ENCODE measurements at regions not wholly inside any gene's neighbourhood (a gene's known extent, or its start where the extent isn't known, plus 50 kb on each side); places are given as distances from the start of the nearest gene placed in this dataset.

DNA sequence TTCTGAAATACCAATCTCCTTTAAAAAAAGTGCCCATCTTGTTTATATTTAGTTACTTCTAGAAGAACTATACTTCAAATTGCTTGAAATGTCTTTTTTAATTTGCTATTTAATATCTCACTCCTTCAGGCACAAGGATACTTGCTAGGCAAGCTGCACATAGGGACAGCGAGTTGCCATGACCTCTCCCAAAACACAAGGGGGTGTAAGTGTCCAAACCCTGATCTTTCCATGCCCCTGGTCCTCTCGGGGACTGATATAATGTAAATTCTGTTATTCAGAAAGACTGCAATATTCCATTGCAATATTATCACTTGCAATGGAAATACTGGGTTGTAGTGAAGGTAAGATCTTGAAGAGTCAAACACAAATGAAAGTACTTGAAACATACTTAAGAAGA, 480.4 kb downstream of the CETN3 start:
- Histone ChIP-seq H3K27me3 (ENCODE audit: control insufficient read depth, insufficient read depth, low read length) (no peaks in the 10 kb centered on the region), H3K4me3 (ENCODE audit: insufficient read depth, low read depth, low read length) (no peak overlapping the region), H3K36me3 (replicated peaks; ENCODE audit: control insufficient read depth, insufficient read depth, low read length) (no peaks in the 10 kb centered on the region)
- DNase-seq = no peak

DNA sequence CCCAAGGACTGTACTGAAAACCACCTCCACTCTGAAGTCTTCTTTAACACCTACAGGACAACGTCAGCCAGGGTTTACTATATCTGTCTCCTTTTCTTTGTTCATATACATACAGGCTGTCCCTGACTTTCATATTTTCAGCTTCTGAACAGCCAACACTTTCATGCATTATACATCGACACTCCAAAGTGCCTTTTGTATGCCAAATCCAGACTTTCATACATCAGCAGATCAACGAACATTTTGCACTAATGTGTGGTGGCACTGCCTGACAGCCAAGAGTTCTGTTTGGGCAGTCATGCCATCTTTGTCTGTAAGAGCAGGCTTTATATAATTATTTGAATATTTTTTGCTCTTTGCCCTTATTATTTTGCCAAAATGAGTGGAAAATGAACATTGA, 487.4 kb downstream of the CETN3 start:
- no peak for DNase-seq
- Histone ChIP-seq H3K27me3 (ENCODE audit: control insufficient read depth, insufficient read depth, low read length) (no peaks in the 10 kb centered on the region), H3K4me3 (ENCODE audit: insufficient read depth, low read depth, low read length) (no peak overlapping the region), H3K36me3 (replicated peaks; ENCODE audit: control insufficient read depth, insufficient read depth, low read length) (no peaks in the 10 kb centered on the region)

DNA sequence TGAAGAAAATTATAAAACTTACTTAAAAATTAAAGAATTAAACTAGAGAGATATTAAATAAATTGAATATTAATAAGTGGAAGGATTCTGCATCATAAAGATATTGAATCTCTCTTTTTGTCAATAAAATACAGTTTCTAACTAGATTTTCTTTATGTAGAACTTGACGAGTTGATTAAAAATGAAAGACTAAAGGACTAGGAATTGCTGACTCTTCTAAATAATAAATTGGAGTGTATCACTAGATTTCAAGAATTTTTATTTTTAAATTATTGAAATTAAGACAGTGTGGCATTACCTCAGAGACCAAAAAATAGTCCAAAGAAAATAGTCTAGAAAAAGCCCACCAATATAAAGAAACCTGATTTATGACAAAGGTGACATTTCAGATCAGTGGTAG, 492.4 kb downstream of the CETN3 start:
- Histone ChIP-seq H3K27me3 (ENCODE audit: control insufficient read depth, insufficient read depth, low read length) (no peaks in the 10 kb centered on the region), H3K4me3 (ENCODE audit: insufficient read depth, low read depth, low read length) (no peak overlapping the region), H3K36me3 (replicated peaks; ENCODE audit: control insufficient read depth, insufficient read depth, low read length) (no peaks in the 10 kb centered on the region)
- DNase-seq = no peak

DNA sequence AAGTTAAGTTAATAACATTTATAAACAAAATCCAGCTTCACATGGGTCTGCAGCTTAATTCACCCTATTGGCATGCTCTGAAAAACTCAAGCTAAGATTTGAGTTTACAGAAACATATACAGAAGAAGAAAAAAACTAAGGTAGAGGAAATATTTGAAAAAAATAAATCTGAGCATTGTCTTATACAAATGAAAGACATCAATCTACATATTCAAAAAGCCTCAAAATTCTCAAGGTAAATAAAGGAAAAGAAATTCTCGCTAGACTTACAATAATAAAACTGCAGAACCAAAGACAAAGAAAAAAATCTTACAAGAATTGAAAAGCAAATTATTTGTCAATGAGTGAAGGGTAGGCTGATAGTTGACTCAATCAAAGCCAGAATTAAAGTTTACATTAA, 493.4 kb downstream of the CETN3 start:
- Histone ChIP-seq H3K27me3 (ENCODE audit: control insufficient read depth, insufficient read depth, low read length) (no peaks in the 10 kb centered on the region), H3K4me3 (ENCODE audit: insufficient read depth, low read depth, low read length) (no peak overlapping the region), H3K36me3 (replicated peaks; ENCODE audit: control insufficient read depth, insufficient read depth, low read length) (no peaks in the 10 kb centered on the region)
- no peak for DNase-seq

DNA sequence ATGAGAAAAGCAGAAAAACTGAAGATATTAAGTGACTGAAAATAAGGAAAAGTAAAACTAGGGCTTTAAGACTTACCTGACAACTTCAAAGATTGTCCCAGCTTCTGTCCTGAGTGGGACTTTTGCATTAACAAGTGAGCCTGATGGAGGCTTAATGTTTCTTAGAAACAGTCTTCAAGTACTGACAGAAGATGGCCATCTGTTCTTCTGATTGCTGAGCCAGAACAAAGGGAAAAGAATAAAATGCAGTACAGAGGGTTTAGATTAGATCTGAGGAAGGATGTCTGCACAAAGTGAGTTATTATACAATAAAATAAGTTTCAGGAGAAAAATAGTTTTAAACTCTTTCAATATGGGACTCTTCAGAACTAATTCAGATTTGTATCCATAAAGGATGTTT, 500.7 kb downstream of the CETN3 start:
- Histone ChIP-seq H3K36me3 (replicated peaks; ENCODE audit: control insufficient read depth, insufficient read depth, low read length) (no peaks in the 10 kb centered on the region), H3K27me3 (ENCODE audit: control insufficient read depth, insufficient read depth, low read length) (no peaks in the 10 kb centered on the region), H3K4me3 (ENCODE audit: insufficient read depth, low read depth, low read length) (no peak overlapping the region)
- no peak for DNase-seq

DNA sequence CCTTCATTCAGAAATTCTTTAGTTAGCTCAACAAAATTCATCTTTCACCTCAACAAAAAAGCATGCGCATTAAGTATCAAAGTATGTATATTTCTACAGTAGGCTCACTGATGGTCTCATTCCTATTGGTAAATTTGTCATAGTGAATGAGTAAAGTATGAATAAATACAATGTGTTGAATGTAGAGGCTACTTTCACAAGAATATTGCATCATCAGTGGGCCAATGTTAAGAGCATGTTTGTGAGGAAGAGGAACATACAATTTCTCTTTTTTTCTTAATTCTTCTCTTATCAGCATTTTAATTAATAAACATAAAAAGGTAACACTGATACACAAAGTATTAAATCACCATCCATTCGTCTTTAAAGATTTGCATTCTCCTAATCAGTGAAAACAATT, 505.1 kb downstream of the CETN3 start:
- H3K36me3 ChIP-seq (replicated peaks; ENCODE audit: control insufficient read depth, insufficient read depth, low read length) = no peaks in the 10 kb centered on the region
- no peaks in the 10 kb centered on the region for H3K27me3 ChIP-seq (ENCODE audit: control insufficient read depth, insufficient read depth, low read length)
- H3K4me3 ChIP-seq (ENCODE audit: insufficient read depth, low read depth, low read length) = no peak overlapping the region
- DNase-seq = no peak

DNA sequence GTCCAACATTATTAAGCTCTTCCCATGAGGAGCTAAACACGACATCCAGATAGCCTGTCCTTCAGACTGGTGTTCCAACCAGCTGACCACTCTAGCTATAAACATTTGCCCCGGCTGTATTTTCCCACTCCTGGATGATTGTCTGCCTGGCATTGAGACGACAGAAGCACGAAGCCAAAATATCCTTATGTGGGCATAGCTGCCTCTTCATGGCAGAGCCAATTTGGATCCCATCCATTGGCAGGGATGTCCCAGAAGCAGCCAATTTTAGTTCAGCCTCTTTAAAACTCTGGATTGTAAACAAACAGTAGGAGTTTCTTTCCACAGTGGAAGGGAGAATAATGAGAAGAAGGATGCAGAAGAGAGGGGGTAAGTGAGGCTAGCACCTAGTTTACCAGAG, 507.6 kb downstream of the CETN3 start:
- DNase-seq = no peak
- Histone ChIP-seq H3K36me3 (replicated peaks; ENCODE audit: control insufficient read depth, insufficient read depth, low read length) (no peaks in the 10 kb centered on the region), H3K27me3 (ENCODE audit: control insufficient read depth, insufficient read depth, low read length) (no peaks in the 10 kb centered on the region)

DNA sequence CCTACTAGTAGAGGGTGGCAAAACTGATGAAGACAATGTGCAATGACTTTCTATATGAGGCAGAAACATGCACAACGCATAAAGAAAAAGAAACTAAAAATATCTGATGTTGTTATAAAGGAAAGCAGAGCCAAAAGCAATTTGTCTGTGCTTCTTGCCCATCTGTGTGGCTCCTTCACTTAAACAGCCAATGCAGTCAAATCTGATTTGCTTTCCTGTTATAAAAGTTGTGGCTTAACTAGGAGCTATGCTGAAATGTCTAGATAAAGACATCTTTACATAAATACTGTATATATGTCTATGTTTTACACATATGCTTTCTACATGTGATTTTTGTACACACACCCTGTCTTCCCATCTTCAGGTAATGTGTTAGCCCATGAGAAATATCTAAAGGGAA, 508.2 kb downstream of the CETN3 start:
- Histone ChIP-seq H3K27me3 (ENCODE audit: control insufficient read depth, insufficient read depth, low read length) (no peaks in the 10 kb centered on the region), H3K36me3 (replicated peaks; ENCODE audit: control insufficient read depth, insufficient read depth, low read length) (no peaks in the 10 kb centered on the region), H3K4me3 (ENCODE audit: insufficient read depth, low read depth, low read length) (no peak overlapping the region)
- DNase-seq = no peak

More for the DNA sequence above, 507.6 kb downstream of the CETN3 start:
- no peak overlapping the region for H3K4me3 ChIP-seq (ENCODE audit: insufficient read depth, low read depth, low read length)

DNA sequence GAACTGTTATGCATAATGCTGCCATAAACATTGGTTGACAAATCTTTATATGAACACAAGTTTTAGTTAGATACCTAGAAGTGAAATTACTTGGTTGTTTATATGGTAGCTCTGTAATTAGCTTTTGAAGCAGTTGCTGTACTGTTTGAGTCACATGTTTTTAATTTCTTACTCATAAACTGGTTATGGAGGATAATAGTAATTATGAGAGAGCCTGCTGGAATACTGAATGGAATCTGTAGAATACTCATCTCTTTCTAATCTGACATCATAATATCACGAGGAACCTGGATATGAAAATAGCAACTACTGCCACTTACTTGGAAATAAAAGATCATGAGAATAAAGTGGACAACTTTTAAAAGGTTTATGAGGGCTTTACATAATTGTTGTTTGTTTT, 509.2 kb downstream of the CETN3 start:
- Histone ChIP-seq H3K36me3 (replicated peaks; ENCODE audit: control insufficient read depth, insufficient read depth, low read length) (no peaks in the 10 kb centered on the region), H3K27me3 (ENCODE audit: control insufficient read depth, insufficient read depth, low read length) (no peaks in the 10 kb centered on the region), H3K4me3 (ENCODE audit: insufficient read depth, low read depth, low read length) (no peak overlapping the region)
- no peak for DNase-seq

DNA sequence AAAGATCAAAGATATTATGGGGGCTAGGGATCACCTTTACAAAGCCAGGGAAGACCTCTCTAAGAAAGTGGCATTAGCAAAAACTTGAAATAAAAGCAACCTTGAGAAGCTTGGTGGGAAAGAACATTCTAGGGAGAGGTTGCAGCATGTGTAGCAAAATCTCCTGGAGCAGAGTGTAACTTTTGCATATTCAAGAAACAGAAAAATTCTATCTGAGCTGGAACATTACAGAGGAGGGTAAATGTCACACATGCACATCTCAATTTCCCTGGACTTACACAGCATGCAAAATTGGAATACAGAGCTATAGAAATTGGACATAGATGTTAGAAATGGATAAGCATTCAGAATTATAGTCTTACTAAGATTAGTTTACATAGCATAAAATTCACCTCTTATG, 510.0 kb downstream of the CETN3 start:
- Histone ChIP-seq H3K27me3 (ENCODE audit: control insufficient read depth, insufficient read depth, low read length) (no peaks in the 10 kb centered on the region), H3K4me3 (ENCODE audit: insufficient read depth, low read depth, low read length) (no peak overlapping the region), H3K36me3 (replicated peaks; ENCODE audit: control insufficient read depth, insufficient read depth, low read length) (no peaks in the 10 kb centered on the region)
- DNase-seq = no peak

DNA sequence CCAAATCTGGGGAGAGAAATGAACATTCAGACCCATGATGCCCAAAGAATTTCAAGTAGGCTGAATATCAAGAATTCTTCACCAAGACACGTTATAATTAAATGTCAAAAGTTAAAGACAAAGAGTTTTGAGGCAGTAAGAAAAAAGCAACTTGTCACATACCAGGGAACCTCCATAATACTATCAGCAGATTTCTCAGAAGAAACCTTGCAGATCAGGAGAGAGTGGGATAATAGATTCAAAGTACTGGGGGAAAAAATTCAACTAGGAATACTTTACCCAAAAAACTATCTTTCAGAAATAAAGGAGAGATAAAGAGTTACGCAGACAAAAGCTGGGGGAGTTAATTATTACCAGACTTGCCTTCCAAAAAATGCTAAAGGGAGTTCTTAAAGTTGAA, 516.0 kb downstream of the CETN3 start:
- Histone ChIP-seq H3K27me3 (ENCODE audit: control insufficient read depth, insufficient read depth, low read length) (no peaks in the 10 kb centered on the region), H3K36me3 (replicated peaks; ENCODE audit: control insufficient read depth, insufficient read depth, low read length) (no peaks in the 10 kb centered on the region), H3K4me3 (ENCODE audit: insufficient read depth, low read depth, low read length) (no peak overlapping the region)
- DNase-seq = no peak

DNA sequence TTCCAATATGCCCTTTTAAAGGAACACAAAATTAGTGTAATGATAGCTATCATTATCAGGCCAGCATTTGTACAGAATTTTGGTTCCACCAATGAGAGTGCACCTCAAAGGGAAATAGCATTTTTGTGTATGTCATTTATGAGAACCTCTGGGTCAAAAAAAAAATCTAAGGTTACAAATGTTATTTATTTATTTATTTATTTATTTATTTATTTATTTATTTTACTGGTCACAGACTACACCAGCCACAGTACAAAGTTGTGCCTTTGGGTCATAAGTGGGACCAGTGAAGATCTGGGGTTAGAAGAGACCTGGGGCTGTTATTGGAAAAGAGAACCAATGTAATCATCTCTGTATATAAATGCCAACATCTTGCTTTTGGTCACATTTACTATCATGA, 523.9 kb downstream of the CETN3 start:
- no peak overlapping the region for H3K4me3 ChIP-seq (ENCODE audit: insufficient read depth, low read depth, low read length)
- DNase-seq = no peak
- H3K27me3 ChIP-seq (ENCODE audit: control insufficient read depth, insufficient read depth, low read length) = no peaks in the 10 kb centered on the region
- H3K36me3 ChIP-seq (replicated peaks; ENCODE audit: control insufficient read depth, insufficient read depth, low read length) = no peaks in the 10 kb centered on the region

DNA sequence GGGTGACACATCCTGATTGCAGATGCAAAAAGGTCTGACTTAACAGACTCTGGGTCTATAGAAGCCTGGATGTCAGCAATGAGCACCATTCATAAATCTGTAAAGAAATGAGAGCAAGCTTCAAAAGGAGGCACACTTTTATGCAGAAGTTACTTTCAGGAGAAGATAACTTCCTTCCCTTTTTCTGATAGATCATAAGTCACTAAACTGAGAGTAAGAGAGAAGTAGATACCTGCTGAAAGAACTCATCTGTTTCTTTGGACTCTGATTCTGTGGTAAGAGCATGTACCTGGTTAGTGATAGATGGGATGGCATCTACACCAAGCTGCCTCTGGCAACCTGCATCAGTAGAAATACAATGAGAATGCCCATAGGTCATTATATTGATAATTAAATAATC, 525.6 kb downstream of the CETN3 start:
- H3K27me3 ChIP-seq (ENCODE audit: control insufficient read depth, insufficient read depth, low read length) = no peaks in the 10 kb centered on the region

DNA sequence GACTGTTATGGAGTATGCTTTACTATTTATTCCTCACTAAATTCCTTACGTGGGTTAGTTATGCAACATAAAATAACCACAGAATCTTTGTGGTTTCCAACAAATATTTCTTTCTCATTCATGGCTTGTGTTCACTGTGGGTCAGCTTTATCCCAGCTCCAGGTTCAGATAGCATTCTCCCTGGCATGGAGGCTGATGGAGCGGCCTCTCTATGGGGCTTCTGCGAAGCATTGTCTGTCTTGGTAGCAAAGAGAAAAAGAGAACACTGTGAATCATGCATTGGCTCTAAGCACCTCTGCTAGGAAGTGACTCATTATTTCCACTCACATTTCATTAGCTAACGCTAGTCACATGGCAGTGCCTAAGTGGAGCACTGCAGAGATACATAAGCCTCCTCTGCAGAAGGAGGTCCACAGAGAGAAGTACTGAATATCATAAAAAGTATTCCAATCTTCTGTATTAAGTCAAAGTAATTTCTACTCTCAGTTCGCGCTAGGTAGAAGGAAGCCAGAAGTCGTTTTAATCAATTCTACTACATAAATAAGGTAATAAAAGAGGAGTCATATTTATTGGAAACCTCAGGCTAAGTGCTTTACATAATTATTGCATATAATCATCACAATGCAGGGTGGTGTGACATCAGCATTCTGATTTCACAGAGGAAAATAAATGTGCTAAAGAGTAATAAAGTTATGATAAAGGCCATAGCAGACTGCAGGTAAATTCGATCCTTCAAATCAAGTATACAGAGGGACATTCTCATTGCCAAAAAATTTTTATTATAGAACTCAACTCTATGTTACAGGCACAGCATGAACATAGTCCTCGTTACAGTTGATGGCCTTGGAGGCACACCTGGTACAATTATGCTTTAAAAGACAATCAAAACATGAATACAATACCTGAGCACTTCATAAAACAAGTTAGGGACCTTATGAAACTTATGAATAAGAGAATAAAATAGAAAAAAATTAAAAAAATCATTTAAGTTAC, 531.1 kb downstream of the CETN3 start:
- H3K4me3 ChIP-seq (ENCODE audit: insufficient read depth, low read depth, low read length) = no peak overlapping the region
- DNase-seq = no peak
- H3K27me3 ChIP-seq (ENCODE audit: control insufficient read depth, insufficient read depth, low read length) = no peaks in the 10 kb centered on the region
- H3K36me3 ChIP-seq (replicated peaks; ENCODE audit: control insufficient read depth, insufficient read depth, low read length) = no peaks in the 10 kb centered on the region

More for the DNA sequence above, 525.6 kb downstream of the CETN3 start:
- H3K4me3 ChIP-seq (ENCODE audit: insufficient read depth, low read depth, low read length) = no peak overlapping the region
- DNase-seq = no peak
- no peaks in the 10 kb centered on the region for H3K36me3 ChIP-seq (replicated peaks; ENCODE audit: control insufficient read depth, insufficient read depth, low read length)

DNA sequence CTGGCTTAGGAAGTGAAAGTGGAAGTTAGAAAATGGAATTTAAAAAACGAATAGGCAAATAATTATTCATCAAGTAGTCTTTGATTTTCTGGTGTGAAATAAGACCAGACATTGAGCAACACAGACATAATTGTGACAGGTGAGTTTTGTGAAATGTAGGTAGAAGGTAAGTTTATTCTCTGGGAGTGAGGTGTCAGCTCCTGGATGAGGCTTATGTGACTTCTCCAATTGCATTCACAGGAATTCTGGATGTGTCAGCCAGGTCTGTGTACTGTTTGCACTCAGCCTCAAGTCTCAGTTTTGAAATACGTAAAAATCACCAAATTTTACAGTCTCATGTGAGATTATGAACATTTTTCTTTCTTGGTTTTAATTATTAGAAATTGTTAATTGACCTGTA, 537.6 kb downstream of the CETN3 start:
- Histone ChIP-seq H3K4me3 (ENCODE audit: insufficient read depth, low read depth, low read length) (no peak overlapping the region), H3K36me3 (replicated peaks; ENCODE audit: control insufficient read depth, insufficient read depth, low read length) (no peaks in the 10 kb centered on the region), H3K27me3 (ENCODE audit: control insufficient read depth, insufficient read depth, low read length) (no peaks in the 10 kb centered on the region)
- DNase-seq = no peak
